Posterior cingulate gyrus (tissue), 11 donors: ENCODE measurements at regions not wholly inside any gene's neighbourhood (a gene's known extent, or its start where the extent isn't known, plus 50 kb on each side); places are given as distances from the start of the nearest gene placed in this dataset.
A peak's percentile ranks its signal among the peaks of the same experiment; 100 is the strongest.

Experiments used
- DNase-seq, 10 donors: peaks; one replicate each; pipeline versions ENCODE4 v3.0.0 to v3.0.0-alpha.2; 2020 to 2021; ENCODE audit warnings: mixed read lengths in 3 of 10
- intact Hi-C: fragments of 100-400 bp; cut with DNase I; formaldehyde crosslinking; loops from one replicate; pipeline ENCODE4 v1.15.1; 2023

DNA sequence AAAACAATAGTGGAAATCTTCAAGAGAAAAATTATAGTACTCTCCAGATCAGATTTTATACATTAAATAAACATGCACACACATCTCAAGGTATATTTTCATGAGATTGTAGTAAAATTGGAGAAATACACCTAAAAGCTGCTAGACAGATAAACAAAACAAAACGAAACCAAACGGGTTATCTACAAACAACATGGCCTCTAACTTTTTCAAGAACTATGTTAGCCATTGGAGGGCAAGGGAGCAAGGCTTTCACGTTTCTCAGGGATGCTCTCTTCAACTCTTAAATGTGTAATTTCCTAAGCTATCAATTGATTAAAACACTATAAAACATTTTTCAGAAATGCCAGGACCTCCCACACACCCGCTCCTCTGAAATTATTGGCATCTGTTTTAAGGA lies 1262.4 kb upstream of the PCDH20 start:
- intact Hi-C loops, result no loop called here
- no peak for DNase-seq

DNA sequence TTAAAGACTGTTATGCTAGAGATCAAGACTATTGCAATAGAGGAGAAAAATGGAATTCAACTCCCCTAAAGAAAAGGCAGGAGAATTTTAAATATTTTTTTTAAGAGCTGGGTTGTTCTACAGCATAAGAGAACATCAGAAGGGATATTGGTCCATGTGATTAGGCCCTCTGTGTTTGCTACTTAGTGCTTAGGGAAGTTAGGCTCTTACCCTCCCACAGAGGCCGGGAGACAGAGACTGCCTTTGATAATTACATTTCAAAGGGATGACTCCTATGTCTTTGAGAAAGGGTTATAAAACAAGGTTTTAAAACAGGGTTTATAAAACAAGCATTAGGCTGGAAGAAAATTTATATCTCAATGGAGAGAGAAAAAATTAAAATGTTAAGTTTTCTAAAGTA lies 1248.1 kb upstream of the PCDH20 start:
- intact Hi-C loops, result no loop called here
- DNase-seq, result no peak

DNA sequence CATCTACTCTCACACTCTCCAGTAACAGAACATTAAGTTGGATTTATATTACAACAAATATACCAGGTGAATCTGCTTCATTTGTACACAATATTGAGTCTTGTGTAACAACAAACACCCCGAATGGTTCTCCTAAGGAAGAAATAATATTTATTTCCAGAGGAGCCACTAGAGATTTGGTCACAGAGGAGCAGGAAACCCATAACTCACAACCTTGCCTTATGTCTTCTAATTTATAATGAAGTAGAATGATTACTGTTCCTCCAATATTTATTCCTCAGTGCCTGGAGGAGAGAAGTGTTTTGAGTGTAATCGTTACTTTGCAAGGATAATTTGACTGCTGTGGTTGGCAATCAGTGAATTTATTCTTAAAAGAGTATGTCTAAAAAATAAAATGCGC lies 1243.7 kb upstream of the PCDH20 start:
- DNase-seq, result no peak
- intact Hi-C loops, result no loop called here

DNA sequence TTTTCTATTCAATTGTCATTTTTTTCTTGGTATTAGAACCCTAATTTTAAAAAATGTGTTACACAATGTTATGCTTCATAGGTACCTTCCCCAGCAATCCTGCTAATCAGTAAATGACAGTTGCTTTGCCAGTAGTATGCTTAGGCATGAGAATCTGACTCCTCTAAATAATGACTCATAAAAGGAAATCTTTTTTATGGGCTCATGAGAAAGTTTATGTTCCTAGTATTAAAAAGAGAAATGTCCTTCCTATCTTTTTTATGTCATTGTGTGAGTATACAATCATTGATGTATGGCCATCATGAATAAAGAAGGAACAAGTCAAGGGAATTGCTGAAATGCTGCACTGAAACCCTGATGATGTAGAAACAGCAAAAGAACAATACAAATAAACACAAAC lies 1237.7 kb upstream of the PCDH20 start:
- intact Hi-C loops, result no loop called here
- no peak for DNase-seq

DNA sequence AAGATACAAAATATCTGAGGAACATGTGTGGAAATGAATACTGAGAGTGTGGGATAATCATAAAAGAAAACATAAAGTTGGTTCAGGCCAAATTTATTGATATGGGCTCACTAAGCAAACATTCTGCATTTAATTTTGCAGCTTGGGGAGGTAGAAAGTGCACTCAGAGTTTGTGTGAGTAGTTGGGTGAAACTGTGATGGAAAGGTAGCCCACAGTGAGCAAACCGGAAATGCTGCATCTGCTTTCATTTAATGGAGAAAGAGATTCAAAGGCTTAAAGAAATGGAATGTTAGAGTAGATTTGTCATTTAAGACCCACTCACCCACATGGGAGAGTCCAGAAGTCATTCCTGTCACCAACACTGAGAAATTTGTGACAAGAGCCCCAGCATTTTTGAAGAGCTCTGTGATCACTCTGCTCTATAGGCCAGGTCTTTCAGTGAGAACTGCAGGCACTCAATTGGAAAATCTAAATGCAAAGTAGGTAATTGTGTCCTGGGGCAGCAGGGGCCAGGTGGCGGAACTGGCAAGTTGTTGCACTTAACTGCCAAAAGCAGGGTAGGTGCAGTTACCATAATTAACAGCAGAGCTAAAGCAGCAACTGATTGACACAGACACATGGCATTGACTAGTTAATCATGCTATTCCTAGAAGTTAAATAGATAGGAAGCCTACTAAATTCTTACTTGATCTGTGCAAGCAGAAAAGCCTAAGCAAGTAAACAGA lies 1228.3 kb upstream of the PCDH20 start:
- intact Hi-C loops, result no loop called here
- DNase-seq, result no peak

DNA sequence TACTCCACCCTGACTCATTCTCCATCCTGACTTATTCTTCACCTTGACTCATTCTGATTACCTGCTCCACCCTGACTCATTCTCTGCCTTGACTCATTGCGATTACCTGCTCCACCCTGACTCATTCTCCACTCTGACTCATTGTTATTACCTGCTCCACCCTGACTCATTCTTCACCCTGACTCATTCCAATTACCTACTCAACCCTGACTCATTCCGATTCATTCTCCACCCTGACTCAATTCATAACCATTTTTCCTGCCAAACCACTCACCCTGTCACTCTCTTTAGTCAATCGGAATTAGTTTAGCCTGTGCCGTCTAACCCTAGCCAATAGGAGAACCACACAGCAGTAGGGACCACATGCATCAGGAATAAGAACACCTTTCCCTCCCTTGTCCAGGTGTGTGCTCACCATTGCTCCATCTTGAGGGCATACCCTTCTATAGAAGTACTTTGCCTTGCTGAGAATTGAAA lies 1227.4 kb upstream of the PCDH20 start:
- intact Hi-C loops, result no loop called here
- no peak for DNase-seq

DNA sequence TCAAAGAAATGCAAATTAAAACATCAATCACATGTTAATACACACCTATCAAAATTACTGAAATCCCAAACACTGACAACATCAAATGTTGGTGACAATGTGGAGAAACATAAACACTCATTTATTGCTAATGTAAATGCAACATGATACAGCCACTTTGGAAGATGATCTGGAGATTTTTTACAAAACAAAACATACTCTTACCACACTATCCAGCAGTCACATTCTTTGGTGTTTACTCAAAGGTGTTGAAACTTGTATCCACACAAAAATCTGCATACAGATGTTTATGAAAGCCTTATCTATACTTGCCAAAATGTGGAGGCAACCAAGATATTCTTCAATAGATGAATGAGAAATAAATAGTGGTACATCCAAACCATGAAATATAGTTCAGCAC lies 1219.5 kb upstream of the PCDH20 start:
- intact Hi-C loops, result no loop called here

DNA sequence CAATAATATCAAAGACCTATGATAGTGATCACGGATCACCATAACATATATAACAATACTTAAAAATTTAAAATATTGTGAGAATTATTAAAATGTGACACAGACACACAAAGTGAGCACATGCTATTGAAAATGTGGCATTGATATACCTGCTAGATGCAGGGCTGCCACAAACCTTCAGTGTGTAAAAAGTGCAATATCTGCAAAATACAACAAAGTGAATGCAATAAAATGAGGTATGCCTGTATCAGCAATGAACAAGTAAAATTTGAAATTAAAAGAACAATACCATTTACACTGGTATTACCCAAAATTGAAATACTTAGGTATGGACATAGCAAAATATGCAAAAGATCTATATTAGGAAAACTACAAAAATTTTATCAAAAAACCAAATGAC lies 1217.8 kb upstream of the PCDH20 start:
- intact Hi-C loops, result no loop called here
- no peak for DNase-seq

More for the DNA sequence above, 1219.5 kb upstream of the PCDH20 start:
- DNase-seq, result no peak

DNA sequence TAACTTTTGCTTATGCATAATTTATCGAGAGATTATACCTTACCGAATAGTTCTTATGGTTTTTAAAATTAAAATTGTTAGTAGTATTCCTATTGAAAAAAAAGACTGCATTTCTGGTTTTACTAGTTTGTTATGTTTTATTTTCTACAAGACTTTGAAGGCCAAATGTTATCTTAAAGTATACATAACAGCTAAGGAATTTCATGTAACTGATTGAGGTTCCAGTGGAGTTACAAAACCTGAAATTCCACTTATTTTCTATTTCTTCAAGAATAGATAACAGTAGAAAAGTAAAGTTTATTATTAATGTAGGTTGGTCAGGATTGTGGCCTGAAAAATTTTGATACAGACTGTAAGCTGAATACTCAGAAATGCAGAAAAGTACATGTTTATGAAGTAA lies 1216.0 kb upstream of the PCDH20 start:
- intact Hi-C loops, result no loop called here
- DNase-seq, result no peak

DNA sequence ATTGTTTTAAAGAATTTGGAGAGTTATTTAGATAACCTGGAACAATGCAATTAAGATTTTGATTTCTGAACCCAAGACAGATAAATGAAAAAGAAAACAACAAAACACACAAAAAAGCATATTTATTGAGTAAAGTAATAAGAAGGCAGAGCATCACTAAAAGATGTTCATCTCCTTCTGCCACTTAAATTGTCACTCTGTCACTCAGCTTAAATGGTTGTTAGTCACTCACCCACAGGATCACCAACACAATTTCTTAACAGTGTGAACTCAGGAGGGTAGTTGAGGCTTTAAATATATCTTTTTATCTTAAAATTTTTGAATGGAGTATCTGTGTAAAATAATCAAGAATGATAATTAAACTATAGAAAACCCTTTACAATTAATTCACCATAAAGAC lies 1215.5 kb upstream of the PCDH20 start:
- no peak for DNase-seq
- intact Hi-C loops, result no loop called here

DNA sequence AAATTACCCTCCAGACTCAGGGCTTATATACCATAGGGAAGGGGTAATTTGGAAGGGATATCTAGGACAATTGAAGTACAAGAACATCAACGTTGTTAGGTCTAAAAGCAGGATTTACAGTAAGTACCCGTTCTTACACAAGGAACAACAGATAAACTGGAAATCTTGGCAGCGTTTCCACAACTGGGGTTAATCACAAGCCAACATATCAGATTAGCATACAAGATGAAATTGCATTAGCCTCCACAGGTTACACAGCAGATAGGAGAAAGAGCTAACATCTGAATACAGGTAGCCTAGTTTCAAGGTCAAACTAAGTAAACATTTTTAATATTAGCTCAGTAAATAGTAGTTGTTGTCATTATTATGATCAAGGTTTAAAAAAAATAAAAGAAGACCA lies 1214.0 kb upstream of the PCDH20 start:
- DNase-seq, result no peak
- intact Hi-C loops, result no loop called here

DNA sequence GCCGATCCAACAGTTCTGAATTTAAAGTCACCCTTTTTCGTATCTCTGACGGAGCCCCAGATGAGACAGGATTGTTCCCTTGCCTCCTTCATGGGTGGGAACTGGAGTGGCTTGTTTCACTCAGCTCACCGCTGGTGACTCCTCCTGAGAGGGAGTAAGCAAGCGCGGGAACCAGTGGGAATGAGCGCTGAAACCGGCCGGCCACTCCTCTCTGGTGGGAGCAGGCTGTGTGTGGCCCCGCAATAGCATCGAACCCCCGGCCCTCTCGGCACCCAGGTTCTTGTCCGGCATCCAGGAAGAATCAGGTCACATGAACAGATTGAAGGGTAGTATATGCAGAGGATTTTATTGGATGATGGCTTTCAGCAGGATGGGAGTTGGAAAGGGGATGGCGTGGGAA lies 1211.6 kb upstream of the PCDH20 start:
- DNase-seq, result peak in 2 of 10 donors; percentile 50 to 69
- intact Hi-C loops, result no loop called here

DNA sequence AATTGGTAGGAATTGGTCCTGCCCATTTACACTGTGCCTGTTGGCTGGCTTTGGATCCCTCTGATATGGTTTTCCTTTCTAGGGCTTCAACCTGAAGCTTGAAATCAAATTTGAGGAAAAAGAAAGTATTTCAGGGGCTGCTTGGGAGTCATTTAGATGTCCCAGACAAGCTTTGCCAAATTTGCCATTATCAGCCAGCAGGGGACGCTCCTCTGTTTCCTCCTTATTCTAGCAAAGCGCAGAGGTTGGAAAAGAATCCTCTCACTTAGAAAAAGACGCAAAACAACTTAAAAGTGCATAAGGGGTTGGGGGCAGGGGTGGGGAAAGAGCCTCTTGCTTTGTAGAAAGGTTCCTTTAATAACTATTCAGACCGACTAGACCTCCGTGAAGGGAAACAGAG lies 1211.1 kb upstream of the PCDH20 start:
- no peak for DNase-seq
- intact Hi-C loops, result no loop called here

DNA sequence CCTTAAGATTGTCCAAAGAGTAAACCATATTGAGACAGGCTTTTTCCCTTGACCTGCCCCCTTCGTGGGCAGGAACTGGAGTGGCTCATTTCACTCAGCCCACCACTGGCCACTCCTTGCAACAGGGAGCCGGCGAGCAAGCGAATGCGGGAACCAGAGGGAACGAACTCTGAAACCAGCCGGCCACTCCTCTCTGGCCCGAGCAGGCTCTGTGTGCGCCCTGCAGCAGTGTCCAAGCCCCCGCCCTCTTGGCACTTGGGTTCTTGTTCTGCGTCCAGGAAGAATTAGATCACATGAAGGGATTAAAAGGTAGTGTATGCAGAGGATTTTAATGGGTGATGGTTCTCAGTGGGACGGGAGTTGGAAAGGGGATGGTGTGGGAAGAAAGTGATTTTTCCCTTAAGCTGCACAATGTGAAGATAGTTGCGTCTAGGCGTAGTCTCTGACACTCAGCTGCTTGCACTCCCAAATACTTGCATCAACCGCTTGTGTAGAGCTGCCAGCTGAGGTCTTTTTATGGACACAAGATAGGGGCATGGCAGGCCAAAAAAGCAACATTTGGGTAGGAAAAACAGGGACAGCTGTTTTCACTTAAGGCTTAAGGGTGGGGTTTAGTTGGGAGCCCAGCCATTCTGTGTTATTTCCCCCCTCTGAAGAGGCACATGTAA lies 1209.7 kb upstream of the PCDH20 start:
- DNase-seq, result no peak
- intact Hi-C loops, result no loop called here

DNA sequence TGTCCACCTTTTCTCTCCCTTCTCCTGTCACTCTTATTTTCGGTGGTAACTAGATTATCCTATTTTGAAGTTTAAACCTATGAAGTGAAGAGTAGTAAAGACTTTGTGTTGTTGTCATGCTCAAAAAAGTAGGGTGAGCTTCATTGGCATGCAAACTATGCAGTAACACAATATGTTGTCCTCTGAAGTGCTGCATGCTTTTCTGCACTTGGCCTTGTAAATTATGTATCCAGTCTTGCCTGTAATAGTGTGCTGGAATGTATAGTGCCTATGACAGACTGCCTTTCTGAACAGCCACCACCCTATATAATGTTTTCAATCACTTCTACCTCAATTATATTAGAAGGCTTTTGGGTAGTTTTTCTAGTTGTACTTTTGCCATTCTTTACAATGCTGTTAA lies 1198.2 kb upstream of the PCDH20 start:
- no peak for DNase-seq
- intact Hi-C loops, result no loop called here

DNA sequence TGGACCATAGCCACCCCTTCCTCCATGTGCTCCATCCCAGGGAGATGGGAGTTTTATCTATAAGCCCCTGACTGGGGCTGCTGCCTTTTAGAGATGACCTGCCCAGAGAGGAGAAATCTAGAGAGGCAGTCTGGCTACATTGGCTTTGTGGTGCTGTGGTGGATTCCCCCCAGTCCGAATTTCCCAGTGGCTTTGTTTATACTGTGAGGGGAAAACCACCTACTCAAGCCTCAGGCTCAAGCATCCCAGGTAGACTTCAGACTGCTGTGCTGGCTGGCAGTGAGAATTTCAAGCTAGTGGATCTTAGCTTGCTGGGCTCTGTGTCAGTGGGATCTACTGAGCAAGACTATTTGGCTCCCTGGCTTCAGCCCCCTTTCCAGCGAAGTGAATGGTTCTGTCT lies 1195.7 kb upstream of the PCDH20 start:
- intact Hi-C loops, result no loop called here

DNA sequence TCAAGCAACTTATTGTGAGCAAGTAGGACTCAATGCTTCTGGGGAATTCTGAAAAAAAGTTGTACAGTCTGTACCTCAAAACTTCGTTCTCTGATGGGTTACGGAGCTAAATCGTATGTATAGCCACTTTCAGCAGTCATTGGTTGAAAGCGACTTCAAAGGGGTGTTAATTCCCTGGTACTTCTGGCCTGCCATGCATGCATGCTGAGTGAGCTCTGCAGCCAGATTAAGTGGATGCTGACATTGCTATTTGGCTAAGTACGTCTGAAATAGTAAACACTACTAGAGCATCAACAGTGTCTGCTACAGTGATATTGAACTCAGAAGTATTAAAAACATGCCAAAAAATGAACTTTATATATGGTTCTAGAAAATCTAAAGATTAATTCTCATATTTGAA lies 1183.1 kb upstream of the PCDH20 start:
- intact Hi-C loops, result no loop called here

More for the DNA sequence above, 1195.7 kb upstream of the PCDH20 start:
- no peak for DNase-seq

DNA sequence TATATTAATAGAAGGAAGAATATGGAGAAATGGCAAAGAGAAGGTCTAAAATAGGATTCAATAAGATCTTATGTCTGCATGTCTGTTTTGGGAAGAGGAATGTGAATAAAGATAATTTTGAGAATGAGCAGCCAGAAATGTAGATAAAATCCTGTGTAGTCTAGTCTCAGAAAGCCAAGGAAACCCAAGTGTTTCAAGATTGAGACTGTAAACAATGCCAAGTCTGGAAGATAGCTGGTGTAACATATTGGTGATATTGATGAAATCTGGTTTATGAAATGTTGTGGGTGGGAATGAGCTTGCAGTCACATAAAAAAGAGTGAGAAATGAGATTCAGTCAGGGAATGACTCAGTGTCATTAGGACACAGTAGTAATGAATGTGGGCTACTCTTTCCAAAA lies 1180.3 kb upstream of the PCDH20 start:
- intact Hi-C loops, result no loop called here
- no peak for DNase-seq

More for the DNA sequence above, 1183.1 kb upstream of the PCDH20 start:
- no peak for DNase-seq

DNA sequence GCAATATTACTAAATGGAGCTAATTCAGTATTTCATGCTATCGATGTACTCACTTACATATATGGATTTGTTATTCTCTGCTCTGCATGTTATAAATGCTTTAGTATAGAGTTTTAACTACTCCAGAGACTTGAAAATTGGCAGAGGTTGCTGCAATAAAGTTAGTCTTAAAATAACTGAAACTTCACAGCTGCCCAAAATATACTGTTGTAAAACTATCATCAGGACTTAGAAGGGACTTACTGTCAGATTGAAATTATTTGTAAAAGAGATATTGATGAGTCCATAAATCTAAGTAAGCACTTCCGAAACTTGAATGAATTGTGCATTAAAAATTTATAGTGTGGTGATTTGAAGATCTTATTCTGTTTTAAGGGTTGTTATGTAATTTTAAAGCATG lies 1178.2 kb upstream of the PCDH20 start:
- intact Hi-C loops, result no loop called here

DNA sequence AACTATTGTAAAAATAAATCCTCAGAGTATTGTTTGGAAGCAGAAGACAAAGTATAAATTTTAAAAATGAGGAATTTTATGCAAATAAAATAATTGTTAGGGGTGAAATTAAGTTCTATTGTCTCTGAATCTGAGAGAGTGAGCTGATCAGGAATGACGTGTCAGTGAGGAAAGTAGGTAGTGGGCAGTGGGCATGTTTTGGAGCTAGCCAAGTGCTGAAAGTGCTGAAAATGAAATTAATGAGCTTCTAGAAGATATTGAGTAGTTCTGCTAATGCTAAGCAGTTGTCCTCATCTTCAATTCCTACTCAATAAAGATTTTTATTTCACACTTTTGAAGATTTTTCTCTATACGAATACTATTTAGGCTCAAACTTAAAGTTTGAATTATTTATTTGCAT lies 1167.8 kb upstream of the PCDH20 start:
- intact Hi-C loops, result no loop called here
- DNase-seq, result no peak

More for the DNA sequence above, 1178.2 kb upstream of the PCDH20 start:
- no peak for DNase-seq

DNA sequence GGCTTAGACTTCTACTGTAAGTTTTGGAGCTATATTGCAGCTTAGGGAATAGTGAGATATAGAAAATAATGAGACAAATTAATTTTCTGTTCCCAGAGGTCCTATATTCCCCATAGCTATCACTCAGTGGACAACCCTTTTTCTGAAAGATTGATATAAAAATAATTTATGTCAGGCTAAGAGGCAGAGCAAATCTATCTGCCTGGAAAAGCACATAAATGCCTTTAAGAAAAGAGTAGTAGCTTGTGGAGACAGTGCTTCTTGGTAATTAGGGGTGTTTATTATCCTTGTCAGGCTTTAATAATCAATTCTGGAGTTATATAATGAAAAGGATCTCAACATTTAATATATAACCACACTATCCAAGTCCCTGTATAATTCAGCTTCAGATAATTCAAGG lies 1162.8 kb upstream of the PCDH20 start:
- intact Hi-C loops, result no loop called here
- DNase-seq, result no peak

DNA sequence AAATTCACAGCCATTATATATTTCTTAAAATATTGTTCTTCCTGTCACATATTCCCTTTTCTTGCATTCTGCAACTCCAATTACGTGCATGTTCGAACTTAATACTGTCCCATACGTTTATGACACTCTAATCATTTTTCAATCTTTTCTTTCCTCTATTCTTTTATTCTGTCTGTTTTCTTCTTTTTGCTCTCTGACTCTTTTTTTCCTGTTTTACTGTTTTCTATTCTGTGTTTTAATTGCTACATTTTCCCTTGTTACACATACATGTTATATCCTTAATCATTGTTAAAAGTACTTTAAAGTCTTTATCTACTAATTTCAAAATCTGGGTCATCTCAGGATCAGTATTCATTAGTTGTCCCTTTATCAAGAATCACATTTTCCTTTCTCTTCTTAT lies 1149.1 kb upstream of the PCDH20 start:
- intact Hi-C loops, result no loop called here
- DNase-seq, result no peak
